Rectal smooth muscle tissue (tissue), 1 donor: ENCODE measurements at regions not wholly inside any gene's neighbourhood (a gene's known extent, or its start where the extent isn't known, plus 50 kb on each side); places are given as distances from the start of the nearest gene placed in this dataset.
"Not testable (repeated sequence)": the region's sequence is repeated elsewhere in the genome, so short reads cannot be mapped to it uniquely, and the experiment has no call there.

ENCODE experiments used
- H3K27ac ChIP-seq: one replicate; pipeline ENCODE4 v1.7.0; 2013; ENCODE audit warnings: low read depth, low read length, inconsistent platforms
- H3K27me3 ChIP-seq: one replicate; pipeline ENCODE4 v1.7.0; 2013; ENCODE audit warnings: low read length; ENCODE audit not compliant: control insufficient read depth, insufficient read depth
- H3K36me3 ChIP-seq: one replicate; pipeline ENCODE4 v1.7.0; 2013; ENCODE audit warnings: low read length; ENCODE audit not compliant: control insufficient read depth, insufficient read depth
- H3K4me1 ChIP-seq: one replicate; pipeline ENCODE4 v1.7.0; 2013; ENCODE audit warnings: low read length; ENCODE audit not compliant: control insufficient read depth, insufficient read depth
- H3K4me3 ChIP-seq: one replicate; pipeline ENCODE4 v1.7.0; 2013; ENCODE audit warnings: low read length
- H3K9ac ChIP-seq: one replicate; pipeline ENCODE4 v1.7.0; 2013; ENCODE audit warnings: low read length

DNA sequence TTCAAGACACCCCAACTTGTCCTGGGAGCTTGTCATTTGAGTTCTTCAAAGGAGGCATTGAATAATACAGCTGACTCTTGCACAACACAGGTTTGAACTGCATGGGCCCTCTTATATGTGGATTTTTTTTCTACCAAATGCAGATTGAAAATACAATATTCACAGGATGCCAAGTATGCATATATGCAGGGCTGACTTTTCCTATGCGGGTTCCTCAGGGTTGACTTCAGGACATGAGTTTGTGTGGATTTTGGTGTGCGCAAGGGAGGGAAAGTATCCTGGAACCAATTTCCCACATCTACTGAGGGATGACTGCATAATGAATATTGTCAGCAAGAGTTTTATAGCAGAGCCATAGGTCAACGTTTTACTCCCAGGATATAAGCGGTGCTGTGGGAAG lies 70.0 kb upstream of the RALY start:
- Histone ChIP-seq H3K27me3 (no peaks in the 10 kb centered on the region), H3K4me1 (no peaks in the 10 kb centered on the region), H3K27ac (no peak overlapping the region), H3K36me3 (no peaks in the 10 kb centered on the region), H3K9ac (no peak overlapping the region), H3K4me3 (no peak overlapping the region)

DNA sequence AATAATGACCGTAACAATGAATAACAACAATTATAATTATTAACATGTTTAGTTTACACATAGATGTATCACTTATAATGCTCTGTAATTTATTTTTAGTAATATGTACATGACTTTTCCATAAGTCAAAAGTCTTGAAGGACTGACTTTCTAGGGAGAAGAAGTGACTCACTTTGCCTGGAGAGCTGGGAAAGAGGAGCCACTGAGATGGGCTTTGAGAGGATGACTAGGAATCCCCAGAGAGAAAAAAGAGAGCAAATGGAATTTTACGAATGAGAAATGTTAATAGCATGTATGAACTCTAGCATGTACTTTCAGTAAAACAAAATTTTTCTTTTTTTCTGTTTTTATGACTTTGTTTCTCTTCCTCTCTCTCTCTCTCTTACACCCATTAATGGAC lies 67.8 kb upstream of the RALY start:
- Histone ChIP-seq H3K9ac (no peak overlapping the region), H3K27me3 (no peaks in the 10 kb centered on the region), H3K4me1 (no peaks in the 10 kb centered on the region), H3K27ac (no peak overlapping the region), H3K4me3 (no peak overlapping the region), H3K36me3 (no peaks in the 10 kb centered on the region)

DNA sequence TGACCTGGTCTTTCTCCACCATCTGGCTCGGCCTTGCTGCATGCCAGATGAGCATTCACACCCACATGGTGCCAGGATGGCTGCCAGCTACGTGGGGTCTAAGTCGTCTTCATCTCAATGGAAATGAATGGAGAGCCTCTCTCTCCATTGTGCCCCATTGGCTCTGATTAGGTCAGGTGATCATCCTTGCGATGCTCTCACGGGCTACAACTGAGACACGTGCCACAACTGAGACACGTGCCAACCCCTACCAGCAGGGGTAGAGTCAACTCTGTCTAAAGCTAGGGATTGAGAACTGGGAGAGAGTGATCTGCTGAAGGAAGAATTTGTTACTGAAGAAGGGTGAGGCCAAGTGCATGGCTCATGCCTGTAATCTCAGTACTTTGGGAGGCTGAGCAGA lies 67.3 kb upstream of the RALY start:
- no peaks in the 10 kb centered on the region for H3K4me1 ChIP-seq
- no peak overlapping the region for H3K4me3 ChIP-seq
- no peaks in the 10 kb centered on the region for H3K36me3 ChIP-seq
- H3K27ac ChIP-seq, result no peak overlapping the region
- no peaks in the 10 kb centered on the region for H3K27me3 ChIP-seq
- H3K9ac ChIP-seq, result no peak overlapping the region

DNA sequence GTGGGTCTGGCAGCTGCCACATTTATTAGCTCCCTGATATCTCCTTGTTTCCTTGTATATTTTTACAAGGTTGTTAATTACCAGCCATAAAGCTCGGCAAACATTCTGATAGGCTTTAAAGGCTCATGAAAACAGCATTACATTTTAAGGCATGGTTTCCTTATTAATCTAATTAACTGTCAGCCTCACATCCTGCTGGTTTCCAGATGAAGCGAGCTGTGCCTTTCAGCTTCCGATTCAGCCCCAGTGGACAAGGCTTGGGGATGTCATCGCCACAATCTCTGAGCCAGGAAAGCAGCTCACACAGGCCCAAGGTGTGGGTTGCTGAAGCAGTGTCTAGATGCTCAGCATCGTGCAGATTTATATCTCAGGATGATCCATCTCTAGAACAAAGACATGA lies 66.0 kb upstream of the RALY start:
- H3K4me1 ChIP-seq, result no peaks in the 10 kb centered on the region
- H3K27ac ChIP-seq, result no peak overlapping the region
- H3K27me3 ChIP-seq, result no peaks in the 10 kb centered on the region
- H3K9ac ChIP-seq, result no peak overlapping the region
- no peak overlapping the region for H3K4me3 ChIP-seq
- H3K36me3 ChIP-seq, result no peaks in the 10 kb centered on the region

DNA sequence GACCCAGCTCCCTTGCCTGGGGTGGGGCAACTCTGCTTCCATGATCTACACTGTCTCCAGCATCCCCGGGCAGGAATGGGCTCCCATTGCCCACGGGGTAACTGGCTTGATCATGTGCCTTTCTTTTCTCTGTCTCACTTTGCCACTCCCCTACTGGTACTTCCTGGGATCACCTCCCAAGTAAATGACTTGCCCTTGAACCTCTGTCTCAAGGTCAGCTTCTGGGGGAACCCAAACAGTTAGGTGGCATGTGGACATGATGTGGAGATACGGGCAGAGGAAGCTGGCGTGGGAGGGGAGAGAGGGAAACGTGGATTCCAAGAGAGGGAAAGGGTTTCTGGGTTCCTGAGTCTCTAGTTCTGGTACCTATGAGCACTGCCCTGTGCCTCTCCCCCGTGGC lies 63.8 kb upstream of the RALY start:
- H3K36me3 ChIP-seq, result no peaks in the 10 kb centered on the region
- H3K4me1 ChIP-seq, result peaks cover 4% of the 10 kb centered on the region
- H3K9ac ChIP-seq, result no peak overlapping the region
- no peaks in the 10 kb centered on the region for H3K27me3 ChIP-seq
- no peak overlapping the region for H3K4me3 ChIP-seq
- no peak overlapping the region for H3K27ac ChIP-seq

DNA sequence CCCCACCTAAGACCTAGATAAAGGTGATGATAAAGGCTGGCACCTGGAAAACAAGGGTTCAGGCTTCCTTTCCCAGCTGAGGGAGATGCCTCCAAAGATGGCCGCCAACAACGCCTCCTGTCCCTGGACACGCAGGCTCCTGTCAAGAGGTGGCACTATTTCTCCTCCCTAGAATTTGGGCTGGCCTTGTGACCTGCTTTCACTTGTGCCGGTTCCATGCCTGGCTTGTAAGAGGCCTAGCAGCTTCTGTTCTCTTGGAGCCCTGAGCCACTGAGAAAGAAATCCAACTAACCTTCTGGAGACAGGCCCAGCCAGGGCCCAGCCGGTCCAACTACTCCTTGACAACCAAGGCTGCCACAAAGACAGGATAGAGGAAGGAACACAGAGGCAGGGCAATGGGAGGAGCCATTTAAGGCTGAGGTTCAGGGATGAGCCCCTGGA lies 60.2 kb upstream of the RALY start:
- Histone ChIP-seq H3K27me3 (no peaks in the 10 kb centered on the region), H3K27ac (peak overlapping the region; percentile 53), H3K4me1 (peaks cover 4% of the 10 kb centered on the region), H3K36me3 (no peaks in the 10 kb centered on the region), H3K9ac (no peak overlapping the region), H3K4me3 (no peak overlapping the region)

DNA sequence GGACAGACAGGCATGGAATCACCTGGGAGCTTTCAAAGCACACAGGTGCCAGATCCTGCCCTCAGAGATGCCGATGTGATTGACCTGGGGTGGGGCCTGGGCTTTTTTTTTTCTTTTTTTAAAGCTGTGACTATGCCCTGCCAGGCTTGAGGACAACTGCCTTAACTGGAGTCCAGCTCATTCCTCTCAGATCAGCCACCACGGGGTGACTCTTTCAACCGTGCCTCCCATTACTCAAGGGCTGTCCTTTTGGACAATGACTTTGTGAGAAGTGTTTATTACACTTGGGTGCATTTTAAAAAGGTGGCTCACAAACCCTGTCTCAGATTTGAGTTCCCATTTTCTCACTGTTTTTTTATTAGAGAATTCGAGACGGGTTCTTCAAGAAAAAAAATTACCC lies 57.1 kb upstream of the RALY start:
- Histone ChIP-seq H3K4me1 (peaks cover 4% of the 10 kb centered on the region), H3K4me3 (no peak overlapping the region), H3K36me3 (no peaks in the 10 kb centered on the region), H3K27ac (no peak overlapping the region), H3K27me3 (no peaks in the 10 kb centered on the region), H3K9ac (no peak overlapping the region)

DNA sequence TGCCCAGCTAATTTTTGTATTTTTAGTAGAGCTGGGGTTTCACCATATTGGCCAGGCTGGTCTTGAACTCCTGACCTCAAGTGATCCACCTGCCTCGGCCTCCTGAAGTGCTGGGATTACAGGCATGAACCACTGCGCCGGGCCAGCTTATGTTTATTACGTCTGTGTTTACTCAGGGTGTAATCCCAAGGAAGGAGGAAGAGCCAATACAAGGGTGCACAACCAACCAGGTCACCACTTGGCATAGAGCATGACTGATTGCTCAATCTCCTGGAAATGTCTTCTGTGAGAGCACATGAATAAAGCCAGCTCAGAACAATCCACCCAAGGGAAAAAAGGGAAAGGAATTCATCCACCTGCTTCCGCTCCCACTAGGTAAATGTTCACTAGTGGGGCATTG lies 54.7 kb upstream of the RALY start:
- not testable (repeated sequence) for H3K27me3 ChIP-seq, H3K4me1 ChIP-seq, H3K36me3 ChIP-seq, H3K27ac ChIP-seq, H3K4me3 ChIP-seq, H3K9ac ChIP-seq

DNA sequence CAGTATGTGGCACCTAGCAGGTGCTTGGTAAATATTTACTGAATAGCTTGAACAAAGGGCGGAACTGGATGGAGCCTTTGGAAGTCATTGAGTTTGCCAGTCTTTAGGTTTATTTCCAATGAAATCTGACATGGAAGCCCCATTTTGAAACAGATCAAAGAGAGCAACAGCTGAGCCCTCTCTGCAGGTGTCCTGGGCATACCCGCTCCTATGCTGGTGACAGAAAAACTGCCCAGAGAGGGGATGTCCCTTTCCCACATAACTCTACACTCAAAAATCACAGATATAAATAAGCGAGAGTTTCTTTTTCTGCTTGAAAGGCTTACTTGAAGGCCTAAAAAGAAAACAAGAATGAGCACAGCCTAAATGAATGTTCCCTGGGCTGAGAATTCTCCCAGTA lies 53.0 kb upstream of the RALY start:
- Histone ChIP-seq H3K4me1 (no peaks in the 10 kb centered on the region), H3K27ac (no peak overlapping the region), H3K4me3 (no peak overlapping the region), H3K9ac (no peak overlapping the region), H3K27me3 (no peaks in the 10 kb centered on the region), H3K36me3 (no peaks in the 10 kb centered on the region)
